Activated T-cell treated with anti-CD3 and anti-CD28 coated beads, Interleukin-2, amount 50 U/mL, for 4 hours (primary cell): ENCODE measurements at regions not wholly inside any gene's neighbourhood (a gene's known extent, or its start where the extent isn't known, plus 50 kb on each side); places are given as distances from the start of the nearest gene placed in this dataset.
A peak's percentile ranks its signal among the peaks of the same experiment; 100 is the strongest.

ENCODE experiments used
- ATAC-seq, 2 donors: fragments of 200-7000 bp; cut with Tn5 transposase; one replicate each; pipeline ENCODE4 v1.10.0; 2021
- DNase-seq: peaks from one replicate; pipeline ENCODE4 v3.0.0-alpha.2; 2020
- H3K27me3 Mint-ChIP-seq: one replicate; pipeline ENCODE4 v1.8.0; 2021; ENCODE audit warnings: low read depth, mixed read lengths
- H3K36me3 Mint-ChIP-seq: one replicate; pipeline ENCODE4 v1.8.0; 2022; ENCODE audit warnings: mixed read lengths; ENCODE audit not compliant: insufficient read depth
- H3K4me1 Mint-ChIP-seq: one replicate; pipeline ENCODE4 v1.8.0; 2021; ENCODE audit warnings: low read depth, mixed read lengths
- H3K4me3 Mint-ChIP-seq: one replicate; pipeline ENCODE4 v1.8.0; 2021; ENCODE audit warnings: mild to moderate bottlenecking, moderate library complexity, mixed read lengths
- H3K9me3 Mint-ChIP-seq: one replicate; pipeline ENCODE4 v1.8.0; 2021; ENCODE audit warnings: mixed read lengths

- H3K36me3 Mint-ChIP-seq: no peaks in the 10 kb centered on the region
- DNase-seq (no peak), ATAC-seq (no peak)
- no peaks in the 10 kb centered on the region for H3K9me3 Mint-ChIP-seq
- H3K27me3 Mint-ChIP-seq: no peaks in the 10 kb centered on the region
- no peaks in the 10 kb centered on the region for H3K4me1 Mint-ChIP-seq
- no peak overlapping the region for H3K4me3 Mint-ChIP-seq
Measured at GRCh38 chrX:110858565-110858964, 62.9 kb upstream of the CHRDL1 start.

GRCh38 chrX:110853610-110854009 is 58.0 kb upstream of the CHRDL1 start:
- DNase-seq (no peak), ATAC-seq (no peak)
- no peaks in the 10 kb centered on the region for H3K27me3 Mint-ChIP-seq
- no peaks in the 10 kb centered on the region for H3K4me1 Mint-ChIP-seq
- no peaks in the 10 kb centered on the region for H3K36me3 Mint-ChIP-seq
- no peak overlapping the region for H3K4me3 Mint-ChIP-seq
- H3K9me3 Mint-ChIP-seq: no peaks in the 10 kb centered on the region

- H3K9me3 Mint-ChIP-seq: no peaks in the 10 kb centered on the region
- DNase-seq: no peak
Measured at GRCh38 chrX:110852180-110852579, 56.6 kb upstream of the CHRDL1 start.

GRCh38 chrX:110851780-110852179 is 56.2 kb upstream of the CHRDL1 start:
- no peaks in the 10 kb centered on the region for H3K27me3 Mint-ChIP-seq

More at GRCh38 chrX:110852180-110852579, 56.6 kb upstream of the CHRDL1 start:
- Mint-ChIP-seq H3K36me3 (no peaks in the 10 kb centered on the region), H3K27me3 (no peaks in the 10 kb centered on the region), H3K4me3 (no peak overlapping the region), H3K4me1 (no peaks in the 10 kb centered on the region)
- ATAC-seq: no peak

GRCh38 chrX:110847334-110847733 is 51.7 kb upstream of the CHRDL1 start:
- peak; percentile 34 to 76 for ATAC-seq
- H3K36me3 Mint-ChIP-seq: no peaks in the 10 kb centered on the region
- no peaks in the 10 kb centered on the region for H3K27me3 Mint-ChIP-seq

More at GRCh38 chrX:110851780-110852179, 56.2 kb upstream of the CHRDL1 start:
- ATAC-seq: no peak
- no peak overlapping the region for H3K4me3 Mint-ChIP-seq
- H3K36me3 Mint-ChIP-seq: no peaks in the 10 kb centered on the region
- H3K4me1 Mint-ChIP-seq: no peaks in the 10 kb centered on the region
- no peak for DNase-seq
- H3K9me3 Mint-ChIP-seq: no peaks in the 10 kb centered on the region

GRCh38 chrX:110846071-110846470 is 50.5 kb upstream of the CHRDL1 start:
- Mint-ChIP-seq H3K27me3 (no peaks in the 10 kb centered on the region), H3K36me3 (no peaks in the 10 kb centered on the region), H3K4me3 (no peak overlapping the region), H3K4me1 (no peaks in the 10 kb centered on the region), H3K9me3 (no peaks in the 10 kb centered on the region)
- no peak for DNase-seq
- no peak for ATAC-seq

More at GRCh38 chrX:110847334-110847733, 51.7 kb upstream of the CHRDL1 start:
- no peak overlapping the region for H3K4me3 Mint-ChIP-seq
- H3K4me1 Mint-ChIP-seq: no peaks in the 10 kb centered on the region
- no peak for DNase-seq
- H3K9me3 Mint-ChIP-seq: no peaks in the 10 kb centered on the region
